Thyroid gland (tissue), 4 donors: ENCODE measurements at regions not wholly inside any gene's neighbourhood (a gene's known extent, or its start where the extent isn't known, plus 50 kb on each side); places are given as distances from the start of the nearest gene placed in this dataset.

Experiments used
- CTCF ChIP-seq, 6 experiments: fragments of 200-600 bp in 3 of 6; fragments of 450-650 bp in 3 of 6; sonication (generic) in 3 of 6; IDR thresholded peaks; one replicate each; pipeline ENCODE4 v1.5.1; 2016 to 2019; ENCODE audit warnings: antibody characterized with exemption in 6 of 6, mild to moderate bottlenecking in 2 of 6, inconsistent platforms in 1 of 6, moderate library complexity in 1 of 6
- POLR2A ChIP-seq, 2 donors: fragments of 450-650 bp; IDR thresholded peaks; one replicate each; pipeline ENCODE4 v1.6.1; 2017; ENCODE audit warnings: antibody characterized with exemption in 2 of 2, mild to moderate bottlenecking in 2 of 2, moderate library complexity in 1 of 2

DNA sequence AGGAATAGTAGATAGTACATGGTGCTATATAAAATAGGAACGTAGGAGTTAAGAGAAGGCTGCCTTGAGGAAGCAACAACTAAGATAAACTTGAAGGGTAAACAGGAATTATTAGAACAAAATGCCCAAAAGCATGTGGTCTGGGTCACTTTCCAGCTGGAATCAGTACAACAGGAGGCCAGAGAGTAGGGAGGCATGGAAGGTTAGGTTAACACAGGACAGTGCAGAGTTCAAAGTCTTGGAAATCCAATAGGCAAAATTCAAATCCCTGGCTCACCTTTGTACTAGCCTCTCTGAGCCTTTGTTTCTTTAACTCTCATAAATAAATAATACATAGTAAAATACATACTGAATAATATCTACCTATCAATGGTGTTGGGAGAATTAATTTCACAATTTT, 69.0 kb upstream of the NEK7 start:
- TF ChIP-seq CTCF (IDR thresholded peaks at IDR 0.05), result no peak
- TF ChIP-seq POLR2A (IDR thresholded peaks at IDR 0.05), result no peak
